NOMO-1 (cell line): ENCODE measurements at regions not wholly inside any gene's neighbourhood (a gene's known extent, or its start where the extent isn't known, plus 50 kb on each side); places are given as distances from the start of the nearest gene placed in this dataset.

ENCODE experiments used
- DNase-seq, 2 experiments: peaks; one replicate each; lab custom pipeline; 2025; ENCODE audit not compliant: unreplicated experiment in 2 of 2; lab: John Stamatoyannopoulos, UW

GRCh38 chr5:66306105-66306843 is 162.2 kb downstream of the SREK1 start:
- DNase-seq = peak; percentile 2 to 22

- DNase-seq = no peak
Observed at GRCh38 chr5:66306844-66307315, 162.8 kb downstream of the SREK1 start.

- DNase-seq = peak; percentile 52 to 69
Observed at GRCh38 chr5:66307647-66308241, 163.6 kb downstream of the SREK1 start.

GRCh38 chr5:66312266-66312665 is 168.2 kb downstream of the SREK1 start:
- no peak for DNase-seq

- DNase-seq = no peak
Observed at GRCh38 chr5:66315784-66316183, 171.7 kb downstream of the SREK1 start.

- no peak for DNase-seq
Observed at GRCh38 chr5:66322786-66323528, 178.9 kb downstream of the SREK1 start.

GRCh38 chr5:66323529-66323895 is 179.4 kb downstream of the SREK1 start:
- DNase-seq = no peak

GRCh38 chr5:66324357-66324756 is 180.3 kb downstream of the SREK1 start:
- no peak for DNase-seq

- no peak for DNase-seq
Observed at GRCh38 chr5:66326276-66326675, 182.2 kb downstream of the SREK1 start.

- DNase-seq = no peak
Observed at GRCh38 chr5:66327008-66327407, 182.9 kb downstream of the SREK1 start.

GRCh38 chr5:66329078-66329477 is 185.0 kb downstream of the SREK1 start:
- no peak for DNase-seq

- no peak for DNase-seq
Observed at GRCh38 chr5:66333192-66333591, 189.1 kb downstream of the SREK1 start.

- no peak for DNase-seq
Observed at GRCh38 chr5:66337626-66338226, 193.6 kb downstream of the SREK1 start.

- DNase-seq = no peak
Observed at GRCh38 chr5:66338828-66339227, 194.7 kb downstream of the SREK1 start.

GRCh38 chr5:66339896-66340295 is 195.8 kb downstream of the SREK1 start:
- no peak for DNase-seq

- DNase-seq = no peak
Observed at GRCh38 chr5:66340786-66341185, 196.7 kb downstream of the SREK1 start.

- DNase-seq = no peak
Observed at GRCh38 chr5:66342341-66342880, 198.3 kb downstream of the SREK1 start.

GRCh38 chr5:66343370-66344071 is 199.4 kb downstream of the SREK1 start:
- DNase-seq = no peak

- no peak for DNase-seq
Observed at GRCh38 chr5:66344544-66344943, 200.4 kb downstream of the SREK1 start.

- DNase-seq = no peak
Observed at GRCh38 chr5:66345281-66345680, 201.2 kb downstream of the SREK1 start.
